ENCODE measurements at regions not wholly inside any gene's neighbourhood (a gene's known extent, or its start where the extent isn't known, plus 50 kb on each side); places are given as distances from the start of the nearest gene placed in this dataset.

DNA sequence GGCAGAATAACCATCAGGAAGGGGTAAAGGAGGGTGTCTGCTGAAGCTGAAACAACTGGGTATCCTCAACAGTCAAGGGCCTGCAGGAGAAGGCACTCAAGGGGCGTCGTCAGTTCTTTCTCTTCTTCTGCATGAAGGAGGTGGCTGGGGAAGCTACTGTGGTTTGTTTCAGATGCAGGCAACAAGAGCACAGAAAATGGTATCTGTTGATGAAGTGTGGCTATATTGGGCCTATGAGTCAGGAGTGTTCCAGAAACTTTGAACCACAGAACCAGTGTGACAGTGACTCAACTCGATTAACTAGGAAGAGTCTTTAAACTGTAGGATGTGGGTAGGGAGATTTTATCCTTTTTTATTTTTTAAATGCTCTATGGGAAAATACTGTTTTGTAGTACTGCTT lies 686.3 kb downstream of the FGF9 start:
- TF ChIP-seq CTCF (IDR thresholded peaks at IDR 0.05; ENCODE audit: low read depth, low read length) (no peak), MYC (IDR thresholded peaks at IDR 0.05; ENCODE audit: low read depth, low read length) (no peak), POLR2A (IDR thresholded peaks at IDR 0.05; ENCODE audit: extremely low read depth, insufficient read length) (no peak)
- TF ChIP-seq, protein P1, sequence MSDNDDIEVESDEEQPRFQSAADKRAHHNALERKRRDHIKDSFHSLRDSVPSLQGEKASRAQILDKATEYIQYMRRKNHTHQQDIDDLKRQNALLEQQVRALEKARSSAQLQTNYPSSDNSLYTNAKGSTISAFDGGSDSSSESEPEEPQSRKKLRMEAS (IDR thresholded peaks at IDR 0.05; ENCODE audit: low read depth, low read length), result no peak
- peak; percentile 3 for DNase-seq (ENCODE audit: low read depth)
- H3K4me3 ChIP-seq (ENCODE audit: low read depth, low read length), result no peak overlapping the region

DNA sequence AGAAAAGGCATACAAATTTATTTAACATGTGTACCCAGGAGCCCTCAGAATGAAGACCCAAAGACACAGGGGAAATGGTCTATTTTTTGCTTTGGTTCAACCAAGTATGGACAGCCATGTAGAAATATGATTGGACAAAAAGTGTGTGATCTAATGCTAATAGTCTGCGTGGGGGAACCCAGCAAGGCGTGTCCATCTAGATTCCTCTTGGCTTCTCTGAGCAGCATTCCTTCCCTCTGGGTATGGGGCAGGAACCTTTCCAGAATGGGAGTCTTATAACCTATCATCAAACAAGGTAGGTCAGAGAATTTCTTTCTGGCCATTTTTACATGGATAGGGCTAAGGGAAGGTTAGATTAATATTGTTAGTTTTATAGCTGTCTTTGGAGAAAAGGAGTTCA lies 698.2 kb downstream of the FGF9 start:
- DNase-seq (ENCODE audit: low read depth), result no peak
- TF ChIP-seq MYC (IDR thresholded peaks at IDR 0.05; ENCODE audit: low read depth, low read length) (no peak), POLR2A (IDR thresholded peaks at IDR 0.05; ENCODE audit: extremely low read depth, insufficient read length) (no peak), CTCF (IDR thresholded peaks at IDR 0.05; ENCODE audit: low read depth, low read length) (no peak)
- TF ChIP-seq, protein P1 (IDR thresholded peaks at IDR 0.05; ENCODE audit: low read depth, low read length), result no peak
- no peak overlapping the region for H3K4me3 ChIP-seq (ENCODE audit: low read depth, low read length)

- DNase-seq (ENCODE audit: low read depth), result no peak
- TF ChIP-seq, protein P1 (IDR thresholded peaks at IDR 0.05; ENCODE audit: low read depth, low read length), result no peak
- no peak for TF ChIP-seq POLR2A (IDR thresholded peaks at IDR 0.05; ENCODE audit: extremely low read depth, insufficient read length)
- TF ChIP-seq MYC (IDR thresholded peaks at IDR 0.05; ENCODE audit: low read depth, low read length), result no peak
- TF ChIP-seq CTCF (IDR thresholded peaks at IDR 0.05; ENCODE audit: low read depth, low read length), result no peak
- no peak overlapping the region for H3K4me3 ChIP-seq (ENCODE audit: low read depth, low read length)
Measured at GRCh38 chr13:22369840-22370239, 699.0 kb downstream of the FGF9 start.

- no peak for DNase-seq (ENCODE audit: low read depth)
- TF ChIP-seq MYC (IDR thresholded peaks at IDR 0.05; ENCODE audit: low read depth, low read length), result no peak
- no peak for TF ChIP-seq POLR2A (IDR thresholded peaks at IDR 0.05; ENCODE audit: extremely low read depth, insufficient read length)
- TF ChIP-seq, protein P1 (IDR thresholded peaks at IDR 0.05; ENCODE audit: low read depth, low read length), result no peak
- TF ChIP-seq CTCF (IDR thresholded peaks at IDR 0.05; ENCODE audit: low read depth, low read length), result no peak
- H3K4me3 ChIP-seq (ENCODE audit: low read depth, low read length), result no peak overlapping the region
Measured at GRCh38 chr13:22372261-22372660, 701.4 kb downstream of the FGF9 start.

- H3K4me3 ChIP-seq (ENCODE audit: low read depth, low read length), result no peak overlapping the region
- no peak for DNase-seq (ENCODE audit: low read depth)
- TF ChIP-seq CTCF (IDR thresholded peaks at IDR 0.05; ENCODE audit: low read depth, low read length), result no peak
Measured at GRCh38 chr13:22375151-22375550, 704.3 kb downstream of the FGF9 start.

GRCh38 chr13:22387899-22388298 lies 717.0 kb downstream of the FGF9 start:
- no peak for TF ChIP-seq MYC (IDR thresholded peaks at IDR 0.05; ENCODE audit: low read depth, low read length)
- no peak for TF ChIP-seq CTCF (IDR thresholded peaks at IDR 0.05; ENCODE audit: low read depth, low read length)
- TF ChIP-seq POLR2A (IDR thresholded peaks at IDR 0.05; ENCODE audit: extremely low read depth, insufficient read length), result no peak
- DNase-seq (ENCODE audit: low read depth), result no peak

More at GRCh38 chr13:22387899-22388298, 717.0 kb downstream of the FGF9 start:
- H3K4me3 ChIP-seq (ENCODE audit: low read depth, low read length), result no peak overlapping the region
